ENCODE measurements at regions not wholly inside any gene's neighbourhood (a gene's known extent, or its start where the extent isn't known, plus 50 kb on each side); places are given as distances from the start of the nearest gene placed in this dataset.
"Not testable (repeated sequence)": the region's sequence is repeated elsewhere in the genome, so short reads cannot be mapped to it uniquely, and the experiment has no call there.

DNA sequence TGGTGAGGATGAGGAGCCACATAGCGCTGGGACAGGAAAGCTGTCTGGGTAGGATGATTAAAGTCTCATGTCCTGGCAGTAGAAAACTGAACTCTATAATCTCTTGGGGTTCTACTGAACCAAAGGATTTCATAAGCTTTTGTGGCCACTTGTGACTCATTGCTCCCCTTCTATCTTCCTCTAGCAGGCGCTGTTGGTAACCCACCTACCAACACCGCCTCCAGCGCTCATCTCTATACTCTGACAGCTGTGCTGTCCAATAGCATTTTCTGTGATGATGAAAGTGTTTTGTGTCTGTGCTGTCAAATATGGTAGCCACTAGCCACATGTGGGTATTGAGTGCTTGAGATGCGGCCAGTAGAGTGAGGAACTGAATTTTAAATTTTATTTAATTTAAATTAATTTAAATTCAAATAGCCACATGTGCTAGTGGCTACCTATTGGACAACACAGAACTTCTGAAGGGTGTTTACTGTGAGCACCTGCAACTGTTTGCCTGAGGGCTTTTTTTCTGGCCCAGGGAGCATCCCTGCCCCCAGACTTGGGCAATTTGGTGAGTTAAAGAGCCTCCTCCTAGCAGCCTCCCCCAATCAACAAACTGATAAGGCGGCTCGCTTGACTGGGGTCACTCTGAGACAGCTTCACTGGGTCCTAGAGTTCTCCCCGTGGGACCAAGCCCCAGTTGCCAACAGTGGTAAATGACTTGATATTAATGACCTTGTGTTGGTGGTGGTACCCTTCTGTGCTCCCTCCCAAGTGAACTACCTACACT is 169.2 kb upstream of the ATP6AP2 start:
- no peak for DNase-seq

DNA sequence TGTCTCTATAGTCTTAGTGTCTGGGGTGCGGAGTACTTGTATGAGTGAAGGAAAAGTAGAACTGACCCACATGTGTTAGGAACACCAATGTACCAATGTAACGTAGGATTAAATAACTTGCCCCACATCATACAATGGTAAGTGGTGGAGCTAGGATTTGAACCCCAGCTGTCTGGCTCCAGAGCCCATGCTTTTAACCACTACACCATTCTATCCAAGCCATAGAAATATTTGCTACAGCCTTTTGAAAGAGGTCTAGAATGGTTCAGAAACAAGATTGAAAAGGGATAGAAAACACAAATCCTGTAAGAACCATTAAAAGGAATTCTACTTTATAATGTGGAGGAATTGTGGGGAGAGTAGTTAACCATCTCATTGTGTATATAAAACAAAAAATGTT is 169.9 kb upstream of the ATP6AP2 start:
- DNase-seq, result no peak

DNA sequence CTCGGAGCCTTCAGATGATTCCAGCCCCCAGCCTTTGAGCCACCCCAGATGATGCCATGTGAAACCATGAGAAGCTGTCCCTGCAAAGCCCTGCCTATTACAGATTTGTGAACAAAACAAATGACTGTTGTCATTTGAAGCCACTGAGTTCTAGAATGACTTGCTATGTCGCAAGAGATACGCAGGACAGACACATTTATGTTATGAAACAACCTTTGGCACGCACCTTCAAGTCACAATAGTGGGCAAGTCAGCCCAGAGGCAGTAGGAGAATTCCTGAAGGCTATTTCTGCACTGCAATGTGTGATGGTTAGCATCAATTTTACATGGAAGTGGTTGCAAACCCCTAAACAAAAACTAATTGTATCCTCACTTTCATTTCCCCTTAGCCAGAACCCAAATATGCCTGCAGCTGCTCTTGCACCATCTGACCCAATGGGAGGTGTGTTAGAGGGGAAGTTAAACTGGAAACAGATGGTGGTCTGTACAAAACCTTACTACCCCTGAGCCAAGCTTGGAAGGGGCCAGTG is 174.4 kb upstream of the ATP6AP2 start:
- DNase-seq, result no peak

DNA sequence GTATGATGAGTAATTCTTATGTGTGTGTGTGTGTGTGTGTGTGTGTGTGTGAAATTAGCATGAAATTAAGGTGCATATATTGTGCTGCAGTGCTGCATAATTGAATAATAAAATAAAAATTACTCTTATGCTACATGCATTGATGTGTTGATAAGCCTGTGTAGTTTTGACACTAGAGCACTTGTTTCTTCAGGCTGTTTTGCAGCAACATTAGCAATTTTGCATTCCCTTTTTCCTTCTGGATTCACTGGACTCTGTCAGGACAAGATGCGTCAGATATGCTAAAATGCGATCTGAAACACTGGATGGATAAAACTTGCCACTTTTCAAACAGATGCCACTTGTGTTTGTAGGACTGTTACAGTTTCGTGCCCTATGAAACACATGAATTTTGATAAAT is 175.4 kb upstream of the ATP6AP2 start:
- no peak for DNase-seq

DNA sequence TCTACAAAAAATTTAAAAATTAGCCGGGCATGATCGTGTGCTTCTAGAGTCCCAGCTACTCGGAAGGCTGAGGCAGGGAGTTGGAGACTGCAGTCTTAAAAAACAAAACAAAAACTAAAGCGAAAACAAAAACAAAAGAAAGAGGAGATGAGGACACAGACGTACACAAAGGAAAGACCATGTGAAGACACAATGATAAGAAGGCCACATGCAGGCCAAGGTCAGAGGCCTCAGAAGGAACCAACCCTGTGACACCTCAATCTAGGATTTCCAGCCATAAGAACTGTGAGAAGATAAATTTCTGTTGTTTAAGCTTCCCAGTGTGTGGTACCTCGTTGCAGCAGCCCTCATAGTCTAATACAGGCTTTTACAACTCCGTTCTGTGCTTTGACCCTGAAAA is 177.0 kb upstream of the ATP6AP2 start:
- no peak for DNase-seq

DNA sequence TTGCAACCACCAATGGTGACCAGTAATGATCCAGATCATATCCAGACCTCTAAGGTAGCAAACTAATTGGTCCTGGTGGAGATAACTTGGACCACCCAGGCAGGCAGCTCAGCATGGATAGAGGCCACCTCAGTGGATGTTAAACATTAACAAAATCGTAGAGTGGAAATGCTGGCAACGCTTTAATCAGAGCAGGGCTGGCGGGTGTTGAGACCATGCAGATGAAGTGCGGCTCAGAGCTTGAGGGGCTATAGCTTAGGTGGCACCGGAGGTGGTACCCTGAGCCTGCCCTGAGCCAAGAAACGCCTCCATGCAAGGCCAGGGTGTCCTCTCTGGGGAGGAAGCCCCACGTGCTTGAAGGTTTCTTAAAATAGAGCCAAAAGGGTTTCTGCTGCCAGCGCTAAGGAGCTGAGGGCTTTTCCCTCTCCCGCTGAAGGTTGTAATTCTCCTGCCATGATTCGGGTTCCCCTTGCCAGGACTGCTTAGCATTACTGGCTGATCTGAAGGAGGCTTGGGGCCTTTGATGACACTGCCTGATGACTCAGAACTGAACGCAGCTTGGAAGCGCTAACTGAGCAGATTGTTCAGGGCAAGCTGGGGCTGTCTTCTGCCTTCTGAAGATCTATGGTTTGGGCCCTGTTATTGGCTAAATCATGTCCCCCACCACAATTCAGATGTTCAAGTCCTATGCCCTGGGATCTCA is 177.8 kb upstream of the ATP6AP2 start:
- DNase-seq, result no peak

DNA sequence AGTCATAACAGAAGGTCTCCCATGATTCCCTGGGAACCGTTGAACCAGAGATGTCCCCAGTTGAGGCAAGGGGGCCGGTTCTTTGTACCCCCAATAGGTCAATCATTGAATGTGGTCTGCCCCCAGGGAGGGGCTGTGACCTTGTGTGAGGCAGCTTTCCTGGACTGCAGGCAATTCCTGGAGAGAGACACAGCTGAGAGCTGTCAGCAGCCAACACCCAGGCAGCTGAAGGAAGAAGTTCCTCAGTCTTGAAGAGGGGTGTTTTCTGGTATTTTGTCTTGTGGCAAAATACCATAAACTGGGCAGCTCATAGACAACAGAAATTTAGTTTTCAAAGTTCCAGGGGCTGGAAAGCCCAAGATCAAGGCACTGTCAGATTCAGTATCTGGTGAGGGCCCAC is 185.7 kb upstream of the ATP6AP2 start:
- DNase-seq, result no peak

DNA sequence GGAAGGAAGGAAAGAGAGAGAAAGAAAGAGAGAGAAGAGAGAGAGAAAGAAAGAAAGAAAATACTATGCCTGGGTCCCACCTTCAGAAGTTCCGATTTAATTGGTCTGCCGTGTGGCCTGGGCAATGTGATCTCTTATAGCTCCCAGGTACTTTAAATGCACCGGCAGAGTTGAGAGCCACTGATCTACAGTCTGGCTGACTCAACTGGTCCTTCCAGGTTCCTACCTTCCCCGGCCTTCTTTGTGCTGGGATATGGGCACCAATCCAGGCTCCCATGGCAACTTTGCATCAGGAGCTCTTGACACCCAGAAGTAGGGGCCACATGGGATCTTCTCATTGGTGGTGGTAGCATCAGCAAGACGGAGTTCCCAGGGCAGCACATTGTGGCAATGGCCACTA is 186.5 kb upstream of the ATP6AP2 start:
- no peak for DNase-seq

DNA sequence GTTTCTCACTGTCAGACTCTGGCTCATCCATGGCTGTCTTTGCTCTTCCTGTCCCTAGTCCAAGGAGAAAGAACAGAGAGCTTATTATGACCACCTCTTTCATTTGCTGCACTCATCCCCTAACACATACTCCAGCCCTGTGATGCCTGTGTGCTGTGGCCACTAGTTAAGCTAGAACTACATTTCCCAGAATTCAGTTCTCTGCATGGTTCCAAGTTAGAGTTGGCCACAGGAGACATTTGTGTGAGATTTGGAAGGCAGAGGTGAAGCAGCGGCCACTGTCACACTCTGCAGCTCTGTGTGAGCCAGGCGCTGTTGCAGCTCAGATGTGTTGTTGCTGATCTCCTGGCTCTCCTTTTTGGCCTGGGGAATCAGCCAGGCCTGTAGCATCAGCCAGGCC is 188.2 kb upstream of the ATP6AP2 start:
- no peak for DNase-seq

DNA sequence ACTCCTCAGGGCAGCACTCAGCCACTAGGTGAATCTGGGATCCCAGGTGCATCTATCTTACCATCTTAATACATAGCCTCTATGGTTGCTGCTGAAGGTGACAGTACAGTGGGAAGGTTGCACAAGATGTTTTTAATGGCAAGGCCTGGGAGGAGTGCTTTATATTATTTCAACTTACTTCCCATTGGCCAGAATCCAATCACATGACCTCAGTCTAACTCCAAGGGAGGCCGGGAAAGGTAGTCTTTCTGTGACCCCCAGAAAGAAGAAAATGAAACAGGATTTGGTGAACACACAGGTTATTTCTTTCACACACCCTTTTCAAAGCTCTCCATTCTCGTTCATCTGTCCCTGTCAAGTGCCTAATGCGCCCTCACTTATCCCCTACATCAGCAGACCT is 189.1 kb upstream of the ATP6AP2 start:
- no peak for DNase-seq

DNA sequence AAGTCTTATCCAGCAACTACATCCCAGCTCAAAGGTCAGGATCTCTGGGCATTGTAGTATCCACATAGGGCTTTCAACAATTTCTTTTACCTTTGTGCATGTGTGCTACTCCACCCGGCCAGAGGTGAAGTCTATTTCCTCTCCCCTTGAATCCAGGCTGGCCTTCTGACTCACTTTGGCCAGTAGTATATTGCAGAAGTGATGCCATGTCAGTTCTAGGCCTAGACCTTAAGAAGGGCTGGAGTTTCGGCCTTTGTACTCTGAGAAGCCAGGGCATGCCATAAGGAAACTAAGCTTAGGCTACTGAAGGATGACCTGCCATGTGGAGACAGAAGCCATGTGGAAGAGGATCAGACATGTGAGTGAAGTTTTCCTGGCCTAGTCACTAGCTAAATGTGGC is 191.2 kb upstream of the ATP6AP2 start:
- DNase-seq, result no peak

DNA sequence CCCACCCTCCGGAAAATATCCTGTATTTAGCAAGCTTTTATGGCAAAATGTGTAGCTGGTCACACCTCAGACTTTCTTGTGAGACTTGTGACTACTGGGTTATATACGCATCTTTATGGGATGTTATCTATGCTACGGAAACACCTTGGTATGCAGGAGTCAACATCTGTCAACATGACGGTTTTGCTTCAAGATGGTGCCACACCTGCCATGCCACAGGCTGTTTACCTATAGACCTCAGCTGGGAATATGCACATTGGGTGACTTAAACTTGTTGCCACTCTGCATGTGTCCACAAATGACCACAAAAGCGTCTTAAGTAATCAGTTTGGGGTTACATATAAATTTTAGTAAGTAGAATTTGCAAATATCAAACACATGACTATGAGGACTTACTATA is 192.3 kb upstream of the ATP6AP2 start:
- DNase-seq, result no peak

DNA sequence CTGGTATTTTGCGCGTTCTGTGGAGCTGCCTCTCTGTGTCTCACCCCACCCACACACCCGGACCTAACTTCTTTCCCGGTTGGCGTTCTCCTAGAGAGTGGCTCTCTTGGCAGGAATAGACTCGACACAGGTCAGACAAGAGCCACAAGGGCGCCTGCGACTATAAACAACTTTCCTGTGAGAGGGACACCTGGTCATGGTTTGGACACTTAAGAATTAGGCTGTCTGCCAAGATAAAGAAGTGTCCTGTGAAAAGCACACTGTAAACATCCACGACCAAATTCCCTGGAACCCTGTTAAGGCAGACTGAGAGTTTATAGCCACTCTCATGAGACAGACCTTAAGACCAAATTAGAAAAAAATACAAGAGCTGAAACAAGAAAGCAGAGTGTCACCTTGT is 192.9 kb upstream of the ATP6AP2 start:
- not testable (repeated sequence) for DNase-seq

DNA sequence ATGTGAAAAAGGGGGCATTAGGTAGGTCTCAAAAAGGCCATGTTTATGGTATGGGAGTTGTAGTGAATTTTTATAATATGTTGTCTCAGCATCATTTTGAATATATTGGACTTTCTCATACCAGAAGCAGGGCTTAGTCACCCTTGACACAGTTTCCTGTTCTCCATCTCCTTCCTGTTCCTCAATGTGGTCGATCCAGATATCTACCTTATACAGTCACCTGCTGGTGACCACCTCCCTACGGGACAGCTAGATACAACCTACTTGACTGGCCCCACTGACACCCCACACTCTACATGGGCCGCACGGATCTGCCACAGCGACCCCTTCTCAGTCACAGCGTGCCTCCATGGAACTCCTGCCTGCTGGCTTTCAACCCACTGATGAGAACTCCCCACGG is 193.5 kb upstream of the ATP6AP2 start:
- DNase-seq, result not testable (repeated sequence)

DNA sequence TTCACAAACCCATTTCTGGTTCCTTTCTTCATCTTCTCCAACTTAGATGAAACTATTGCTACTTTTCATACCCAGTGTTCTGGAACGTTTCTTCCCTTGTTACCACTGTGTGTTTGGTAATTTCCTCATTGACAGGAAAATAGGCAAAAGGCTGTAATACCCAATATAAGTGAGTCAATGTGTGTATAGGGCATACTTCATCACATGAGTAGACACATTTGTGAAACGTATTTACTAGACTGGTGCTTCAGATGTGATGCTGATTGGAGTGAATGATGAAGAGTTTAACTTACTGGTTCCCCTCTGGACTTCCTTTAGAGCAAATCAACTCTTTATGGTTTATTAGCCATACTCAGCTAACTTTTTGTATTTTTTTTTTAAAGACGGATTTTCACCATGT is 195.1 kb upstream of the ATP6AP2 start:
- DNase-seq, result no peak

DNA sequence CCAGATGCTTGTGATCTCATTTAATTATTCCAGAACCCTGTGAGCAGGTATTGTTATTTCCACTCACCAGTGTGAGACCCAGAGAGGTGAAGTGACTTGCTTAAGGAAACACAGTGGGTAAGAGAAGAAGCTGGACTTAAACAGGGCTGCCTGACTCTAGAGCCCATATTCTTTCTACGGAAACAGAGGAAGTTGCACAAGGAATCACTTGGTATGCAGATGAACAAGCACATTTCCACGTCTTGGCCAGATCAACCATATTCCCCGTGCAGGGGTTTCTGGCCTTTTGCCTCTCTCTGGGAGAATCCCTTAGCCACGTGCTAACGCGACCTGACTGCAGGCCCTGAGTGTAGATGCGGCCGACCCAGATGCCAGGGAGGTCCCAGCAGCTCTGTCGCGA is 195.5 kb upstream of the ATP6AP2 start:
- no peak for DNase-seq

DNA sequence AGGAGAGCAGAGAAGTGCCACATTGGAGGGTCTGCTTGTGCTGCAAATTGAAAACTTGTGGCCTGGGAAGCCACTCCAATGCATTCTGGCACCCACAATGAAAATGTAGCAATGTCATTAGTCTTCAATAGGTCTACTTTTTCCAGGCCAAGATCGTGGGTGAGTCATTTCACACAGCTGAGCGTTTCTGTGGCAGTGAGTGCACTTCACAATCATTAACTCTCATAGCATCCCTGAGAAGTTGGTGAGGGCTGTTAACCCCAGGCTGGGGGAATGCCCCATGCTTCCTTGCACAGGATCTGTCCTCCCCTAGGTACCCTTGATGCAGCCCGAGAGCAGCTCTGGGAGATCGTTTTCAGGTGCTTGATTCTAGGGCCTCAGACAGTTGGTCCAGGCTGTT is 196.8 kb upstream of the ATP6AP2 start:
- no peak for DNase-seq

DNA sequence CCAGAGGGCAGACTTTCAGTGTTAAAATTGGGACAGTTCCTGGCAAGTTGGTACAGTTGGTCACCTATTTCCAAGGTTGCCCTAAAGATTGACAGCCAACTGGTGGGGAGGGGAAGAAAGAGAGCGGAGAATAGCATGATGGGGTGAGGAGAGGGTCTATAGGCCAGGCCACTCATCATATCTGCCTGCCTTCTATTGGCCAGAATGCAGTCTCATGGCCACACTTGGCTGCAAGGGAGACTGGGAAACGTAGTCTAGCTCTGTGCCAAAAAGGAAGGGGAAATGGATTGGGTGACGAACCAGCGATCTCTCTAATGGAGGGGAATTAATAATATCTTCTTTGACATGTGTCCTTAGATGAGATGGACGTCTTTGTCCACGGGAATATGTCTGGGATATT is 197.4 kb upstream of the ATP6AP2 start:
- DNase-seq, result no peak

DNA sequence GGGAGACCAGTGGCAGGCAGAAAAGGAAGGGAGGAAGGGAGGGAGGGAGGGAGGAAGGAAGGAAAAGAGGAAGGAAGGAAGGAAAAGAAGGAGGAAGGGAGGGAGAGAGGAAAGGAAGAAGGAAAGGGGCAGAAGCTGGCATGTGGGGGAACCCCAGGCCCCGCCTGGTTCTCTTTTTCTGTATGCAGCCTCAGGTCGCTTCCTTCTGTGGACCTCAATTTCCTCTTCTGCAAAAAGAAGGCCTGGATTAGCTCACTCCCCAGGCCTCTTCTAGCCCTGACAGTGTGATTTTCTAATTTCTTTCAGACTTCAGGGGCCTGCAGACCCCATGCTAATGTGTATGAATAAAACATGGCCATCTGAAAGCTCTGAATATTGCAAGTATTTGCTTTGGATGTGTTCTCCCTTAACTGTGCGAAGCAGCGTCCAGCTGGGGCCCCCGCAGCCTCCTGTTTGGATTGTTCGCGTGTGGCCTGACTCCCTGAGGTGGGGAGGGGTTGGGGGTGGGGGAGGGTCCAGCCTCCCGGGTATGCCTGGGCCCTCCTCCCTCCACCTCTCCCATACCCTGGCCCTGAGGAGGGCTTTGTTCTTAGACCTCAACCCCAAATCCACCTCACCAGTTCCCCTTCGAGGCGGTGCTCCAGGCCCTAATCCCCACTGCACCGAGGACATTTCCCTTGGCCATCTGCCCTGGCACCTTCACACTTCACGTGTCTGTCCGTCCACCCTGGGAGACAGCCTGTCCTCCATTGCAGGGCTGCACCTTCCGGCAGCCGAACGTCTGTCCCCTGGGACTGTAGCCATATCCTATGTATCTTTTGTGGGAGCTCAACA is 199.9 kb upstream of the ATP6AP2 start:
- no peak for DNase-seq

DNA sequence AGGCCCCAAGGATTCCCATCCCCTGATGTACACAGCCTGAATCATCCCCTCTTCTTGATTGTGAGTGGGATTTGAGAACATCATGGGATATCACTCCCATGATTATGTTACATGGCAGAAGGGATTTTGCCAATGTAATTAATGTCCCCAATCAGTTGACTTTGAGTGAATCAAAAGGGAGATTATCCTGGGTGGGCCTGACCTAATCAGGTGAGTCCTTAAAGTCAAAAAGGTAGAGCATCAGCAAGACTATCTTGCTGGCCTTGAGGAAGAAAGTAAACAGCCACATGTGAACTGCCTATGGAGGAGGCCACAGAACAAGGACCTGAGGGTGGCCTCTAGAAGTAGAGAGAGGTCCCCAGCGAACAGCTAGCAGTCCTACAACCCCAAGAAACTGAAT is 203.1 kb upstream of the ATP6AP2 start:
- DNase-seq, result no peak

DNA sequence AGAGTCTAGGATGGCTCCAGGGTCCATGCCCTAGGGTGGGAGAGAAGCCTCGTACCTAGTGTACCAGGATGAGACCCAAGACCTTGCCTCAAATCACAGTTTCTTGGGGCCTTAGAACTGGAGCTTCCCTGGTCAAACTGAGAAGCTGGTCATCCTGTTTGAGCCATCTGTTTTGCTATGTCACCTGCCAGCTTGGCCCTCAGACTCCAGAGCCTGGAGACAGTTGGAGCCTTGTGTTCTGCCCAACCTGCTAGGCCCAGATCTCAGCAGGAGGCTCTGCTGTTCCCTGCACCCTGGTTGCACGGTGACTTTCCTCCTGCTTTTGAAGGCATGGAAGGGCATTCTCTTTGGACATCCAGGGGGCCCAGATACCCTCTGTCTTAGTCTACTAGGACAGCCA is 206.3 kb upstream of the ATP6AP2 start:
- DNase-seq, result no peak

DNA sequence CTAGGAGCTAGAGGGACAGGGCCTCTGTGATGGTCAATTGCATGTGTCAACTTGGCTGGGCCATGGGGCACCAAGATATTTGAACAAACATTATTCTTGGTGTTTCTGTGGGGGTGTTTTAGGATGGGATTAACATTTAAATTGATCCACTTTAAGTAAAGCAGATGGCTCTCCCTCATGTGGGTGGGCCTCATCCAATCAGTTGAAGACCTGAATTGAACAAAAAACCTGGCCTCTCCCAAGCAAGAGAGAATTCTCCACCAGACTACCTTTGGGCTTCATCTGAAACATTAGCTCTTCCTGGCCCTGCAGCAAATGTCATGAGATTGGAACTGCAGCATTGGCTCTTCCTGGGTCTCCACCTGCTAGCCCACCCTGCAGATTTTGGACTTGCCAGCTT is 207.1 kb upstream of the ATP6AP2 start:
- no peak for DNase-seq

DNA sequence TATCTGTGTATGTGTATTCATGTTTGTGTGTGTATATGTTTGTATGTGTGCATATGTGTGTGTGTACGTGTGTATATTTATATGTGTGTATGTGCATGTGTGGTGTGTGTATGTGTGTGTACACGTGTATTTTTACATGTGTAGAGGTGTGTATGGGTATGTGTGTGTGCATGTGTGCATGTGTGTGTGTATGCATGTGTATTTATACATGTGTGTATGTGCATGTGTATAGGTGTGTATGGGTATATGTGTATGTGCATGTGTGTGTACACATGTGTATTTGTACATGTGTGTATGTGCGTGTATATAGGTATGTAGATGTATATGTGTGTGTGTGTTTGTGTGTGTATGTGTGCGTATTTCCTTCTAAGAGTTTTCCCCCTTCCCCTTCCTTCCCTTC is 207.7 kb upstream of the ATP6AP2 start:
- no peak for DNase-seq
